ENCODE measurements at regions not wholly inside any gene's neighbourhood (a gene's known extent, or its start where the extent isn't known, plus 50 kb on each side); places are given as distances from the start of the nearest gene placed in this dataset.

DNA sequence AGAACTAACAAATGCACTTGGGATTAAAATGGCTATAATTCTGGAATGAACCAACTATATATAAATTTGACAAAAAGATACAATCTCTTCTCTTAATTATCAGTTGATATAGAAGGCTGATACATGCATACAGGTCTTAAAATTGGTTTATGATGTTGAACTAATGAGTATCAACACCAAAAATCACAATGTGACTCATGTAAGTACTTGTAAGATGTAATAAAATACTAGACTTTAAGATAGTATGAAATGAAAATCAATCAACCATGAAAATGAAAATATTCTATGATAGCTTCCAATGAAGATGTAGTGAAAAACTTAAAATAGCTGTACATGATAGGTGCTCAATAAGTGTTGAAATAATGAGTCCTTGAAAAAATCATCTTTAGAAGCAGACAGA, 116.6 kb upstream of the SOX5 start:
- no peak for DNase-seq

DNA sequence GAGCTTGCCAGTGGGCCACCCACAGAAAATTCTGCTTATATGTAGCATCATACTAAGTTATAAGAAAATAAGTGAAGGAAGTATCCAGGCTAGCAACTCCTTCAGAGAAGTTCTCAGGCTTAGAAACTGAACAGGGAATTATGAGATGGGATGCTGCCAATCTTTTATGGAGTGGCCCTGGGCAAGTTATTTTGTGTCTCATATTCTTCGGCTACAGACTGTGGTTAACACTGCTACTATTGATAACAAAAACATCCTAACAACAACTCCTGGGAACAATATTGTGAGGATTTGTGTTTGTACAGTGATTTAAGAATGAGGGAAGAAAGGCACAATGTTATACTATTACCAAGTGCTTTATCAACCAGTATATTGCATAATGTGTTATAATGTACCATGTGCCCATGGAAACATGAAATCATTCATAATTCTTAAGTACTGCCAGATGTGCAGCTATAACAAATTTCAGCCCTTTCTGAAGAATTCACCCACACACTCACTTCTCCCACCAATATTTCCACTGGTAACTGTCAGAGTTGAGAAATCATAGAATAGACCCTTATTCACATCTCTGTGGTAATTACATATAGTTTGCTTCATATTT, 113.3 kb upstream of the SOX5 start:
- DNase-seq, result no peak

DNA sequence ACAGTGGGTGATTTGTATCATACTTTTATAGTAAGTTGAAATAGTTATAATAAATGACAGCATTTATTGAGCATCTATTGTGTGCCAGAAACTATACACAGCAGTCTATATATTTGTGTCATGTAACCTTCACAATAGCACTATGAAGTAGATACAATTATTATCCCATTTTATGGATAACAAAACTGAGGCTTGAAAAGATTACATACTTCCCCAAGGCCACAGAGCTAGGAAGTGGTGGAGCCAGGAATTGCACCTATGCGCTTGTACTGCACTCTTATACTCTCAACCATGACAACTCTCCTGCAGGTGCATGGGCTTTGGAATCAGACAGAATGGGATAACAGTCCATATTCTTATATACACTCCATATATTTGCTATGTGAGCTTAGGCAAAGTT, 110.6 kb upstream of the SOX5 start:
- no peak for DNase-seq

DNA sequence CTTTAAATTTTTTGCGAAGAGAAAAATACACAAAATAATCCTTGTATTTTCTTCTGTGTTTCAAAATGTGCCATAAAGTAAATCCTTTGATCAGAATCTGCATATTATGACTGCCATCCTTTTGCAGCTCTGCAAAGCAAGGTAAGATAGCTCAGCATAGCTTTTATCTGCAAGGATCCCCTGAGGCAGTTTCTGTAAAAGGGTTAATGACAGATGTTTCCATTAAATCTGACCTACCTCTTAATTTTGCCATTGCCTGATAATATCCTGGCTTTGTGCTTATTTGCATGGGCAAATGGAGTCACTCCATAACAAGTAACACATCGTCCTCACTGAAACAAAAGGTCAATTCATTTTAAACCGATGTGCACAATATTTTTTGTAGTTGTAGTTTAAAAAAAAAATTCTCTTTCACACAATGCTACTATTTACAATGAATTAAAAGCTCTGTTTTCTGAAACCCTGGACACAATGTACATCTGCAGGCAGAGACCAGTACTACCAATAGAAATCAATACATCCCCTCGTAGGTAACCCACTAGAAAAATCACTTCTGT, 108.5 kb upstream of the SOX5 start:
- no peak for DNase-seq

DNA sequence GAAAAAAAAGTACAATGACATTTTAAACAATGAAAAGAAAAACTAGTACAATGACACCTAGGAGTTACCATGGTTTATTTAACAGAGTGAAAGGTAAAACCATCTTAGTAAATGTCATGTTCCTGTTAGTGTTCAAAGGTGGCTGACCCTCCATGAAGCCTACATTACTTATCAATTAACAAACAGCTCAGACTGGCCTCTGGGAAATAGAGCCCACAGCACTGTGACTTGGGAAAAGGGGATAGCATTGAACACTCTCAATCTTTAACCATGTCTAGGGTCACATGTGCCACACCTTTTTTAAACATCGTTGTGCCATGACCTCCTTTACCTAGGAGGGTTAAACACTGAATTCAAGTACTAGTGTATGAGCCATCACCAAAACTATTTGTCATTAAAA, 106.3 kb upstream of the SOX5 start:
- DNase-seq, result no peak

DNA sequence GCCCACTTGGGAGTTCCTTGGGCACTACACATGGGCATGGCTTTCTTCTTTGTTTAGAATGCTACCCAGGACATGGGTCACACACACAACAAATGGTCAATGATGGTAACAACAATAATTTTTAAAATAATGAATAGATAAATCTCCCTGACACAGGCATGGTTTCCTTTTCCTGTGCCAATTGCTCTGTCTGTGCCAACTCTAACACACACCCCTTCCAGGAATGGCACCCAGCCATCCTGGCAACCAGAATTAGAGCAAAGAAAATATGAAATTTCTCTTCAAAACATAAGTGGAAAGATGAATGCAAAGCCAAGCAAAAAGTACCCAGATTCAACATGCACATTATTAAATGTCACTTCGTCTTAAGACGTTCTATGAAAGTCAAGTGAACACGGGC, 104.9 kb upstream of the SOX5 start:
- no peak for DNase-seq

DNA sequence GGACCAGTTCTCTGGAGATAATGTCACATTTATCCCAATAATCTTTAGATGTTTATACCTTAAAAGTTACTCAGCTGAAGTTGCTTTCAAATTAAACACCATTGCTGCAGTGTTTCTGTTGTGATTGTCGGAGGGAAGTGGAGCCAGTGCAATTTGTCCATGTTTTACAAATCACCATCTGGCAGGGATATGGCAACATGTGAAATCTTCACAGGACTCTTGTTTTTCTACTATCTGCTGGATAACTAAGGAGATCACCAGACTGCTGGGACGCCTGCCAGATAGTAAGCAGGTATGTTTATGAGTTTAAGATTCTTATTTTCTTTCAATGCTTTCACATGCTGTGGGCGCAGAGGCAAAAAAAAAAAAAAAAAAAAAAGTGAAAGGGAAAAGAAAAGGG, 100.3 kb upstream of the SOX5 start:
- no peak for DNase-seq

DNA sequence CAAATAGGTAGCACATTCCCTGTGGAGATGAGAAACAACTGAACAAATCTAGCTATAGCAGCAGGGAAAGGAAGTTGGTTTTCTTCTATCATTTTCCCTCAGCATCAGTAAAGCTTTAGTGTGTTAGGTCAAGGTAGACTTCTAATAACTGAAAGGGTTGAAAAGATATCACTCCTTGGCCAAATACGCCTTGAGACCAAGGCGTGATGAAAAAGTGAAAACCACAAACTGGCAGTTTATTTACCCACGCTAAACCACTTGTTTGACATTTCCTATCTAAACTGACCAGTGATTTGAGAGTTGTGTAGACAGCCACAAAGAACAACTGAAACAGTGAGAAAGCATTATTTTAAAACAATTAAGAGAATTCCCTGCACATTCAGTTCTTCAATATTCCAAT, 99.6 kb upstream of the SOX5 start:
- DNase-seq, result no peak

DNA sequence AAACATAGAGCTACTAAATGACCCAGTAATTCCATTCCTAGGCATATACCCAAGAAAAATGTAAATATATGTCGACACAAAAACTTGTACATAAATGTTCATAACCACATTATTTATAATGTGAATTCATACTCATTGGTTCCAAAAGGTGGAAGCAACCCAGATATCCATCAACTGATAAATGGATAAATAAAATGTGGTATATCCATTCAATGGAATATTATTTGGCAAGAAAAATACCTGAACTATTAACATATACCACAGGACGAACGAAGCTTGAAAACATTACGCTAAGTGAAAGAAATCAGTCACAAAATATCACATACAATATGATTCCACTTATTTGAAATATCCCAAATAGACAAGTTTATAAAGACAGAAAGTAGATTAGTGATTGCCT, 99.0 kb upstream of the SOX5 start:
- DNase-seq, result no peak

DNA sequence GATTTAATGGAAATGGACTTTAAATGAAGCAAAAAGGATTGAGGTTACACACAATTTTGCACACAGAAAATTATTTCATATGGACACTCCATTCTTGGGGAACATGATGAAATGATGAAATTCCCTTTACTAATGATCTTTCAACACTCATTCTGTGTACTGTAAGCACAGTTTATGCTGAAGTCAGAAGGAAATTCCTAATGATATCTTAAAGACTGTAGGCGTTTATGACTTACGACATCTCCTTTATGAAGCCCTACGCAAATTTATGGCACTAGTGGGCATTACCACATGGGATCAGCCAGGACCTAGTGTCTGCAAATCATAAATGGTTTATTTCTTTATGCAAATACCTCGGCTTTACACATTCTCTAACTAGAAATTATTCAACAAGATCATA, 97.9 kb upstream of the SOX5 start:
- DNase-seq, result no peak

DNA sequence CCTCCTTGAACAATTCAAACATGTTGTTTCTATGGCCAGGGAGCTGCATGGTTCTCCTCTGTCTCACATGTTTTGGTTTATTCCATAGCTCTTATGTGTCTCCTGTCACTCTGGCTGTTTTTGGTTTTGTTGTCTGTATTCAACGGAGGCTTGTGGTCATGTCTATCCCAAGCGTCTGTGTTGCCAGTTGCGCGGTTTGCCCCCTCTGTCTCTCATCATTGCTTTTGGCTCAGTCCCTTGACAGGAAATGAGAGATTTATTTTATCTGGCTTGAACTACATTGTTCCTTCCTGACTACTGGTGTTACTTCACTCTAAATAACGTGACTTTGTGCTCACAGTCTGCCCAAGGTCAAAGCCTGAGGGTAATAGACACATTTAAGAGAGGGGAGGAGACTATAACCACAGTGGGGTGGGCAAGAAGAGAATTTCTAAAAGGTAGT, 96.4 kb upstream of the SOX5 start:
- no peak for DNase-seq

DNA sequence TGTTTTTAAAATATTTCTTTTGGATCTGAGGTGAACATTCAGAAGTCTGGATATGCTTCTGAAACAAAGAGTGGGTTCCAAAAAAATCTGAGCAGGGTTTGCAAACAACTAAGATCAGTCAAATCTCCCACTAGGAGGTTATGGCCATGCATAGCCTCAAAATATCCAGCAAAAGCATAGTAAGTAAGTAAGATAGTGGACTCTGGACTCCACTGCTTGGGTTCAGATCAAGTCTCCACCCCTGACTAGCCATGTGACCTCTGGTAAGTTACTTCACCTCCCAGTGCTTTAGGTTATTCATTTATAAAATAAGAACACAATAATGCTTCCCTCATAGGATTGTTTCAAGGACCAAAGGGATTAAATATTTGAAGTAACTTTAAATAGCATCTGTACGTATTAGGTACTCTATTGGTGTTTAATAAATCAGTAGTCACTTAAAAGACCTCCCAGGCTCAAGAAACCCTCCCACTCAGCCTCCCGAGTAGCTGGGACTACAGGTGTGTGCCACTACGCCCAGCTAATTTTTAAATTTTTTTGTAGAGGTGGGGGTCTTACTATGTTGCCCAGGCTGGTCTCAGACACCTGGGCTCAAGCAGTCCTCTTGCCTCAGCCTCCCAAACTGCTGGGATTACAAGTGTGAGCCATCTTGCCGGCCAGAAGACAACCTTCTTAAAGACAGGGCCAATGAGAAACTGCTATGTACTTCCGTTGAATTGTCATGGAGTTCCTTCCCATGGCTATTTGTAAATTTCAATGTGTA, 95.7 kb upstream of the SOX5 start:
- DNase-seq, result no peak

DNA sequence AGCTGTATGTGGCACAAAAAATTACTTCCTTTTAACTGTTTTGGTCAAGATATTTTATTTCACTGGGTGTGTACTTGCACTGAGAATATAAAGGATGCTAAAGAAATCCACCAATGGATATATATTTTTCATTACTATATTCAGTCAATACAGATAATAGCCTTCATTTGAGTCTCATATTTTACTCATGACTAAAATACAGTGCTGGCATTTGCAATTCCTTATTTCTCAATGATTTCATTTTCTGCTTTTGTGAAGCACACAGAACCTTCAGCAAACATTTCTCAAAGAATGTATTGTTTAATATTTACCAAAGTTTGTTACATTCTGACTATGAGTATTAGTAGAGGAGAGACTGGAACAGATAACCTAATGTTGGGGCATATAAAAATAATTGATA, 93.2 kb upstream of the SOX5 start:
- no peak for DNase-seq

DNA sequence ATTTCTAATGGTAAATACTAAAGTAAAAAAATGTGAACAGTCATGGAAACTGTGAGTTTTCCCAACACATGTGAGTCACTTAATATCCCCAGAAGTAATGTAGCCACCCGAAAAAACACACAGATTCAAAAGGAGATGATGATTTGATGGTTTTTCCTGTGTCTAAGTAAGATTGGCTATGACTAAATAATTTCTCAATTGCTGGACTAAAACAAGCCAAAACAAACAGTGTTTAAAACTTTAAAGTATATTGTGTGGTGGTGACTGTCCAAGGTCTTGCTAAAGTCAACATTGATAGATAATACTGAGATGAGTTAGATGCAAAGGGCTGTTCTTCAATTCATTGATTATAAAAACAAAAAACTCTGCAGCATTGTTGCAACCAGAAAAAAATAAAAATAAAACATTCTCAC, 89.6 kb upstream of the SOX5 start:
- DNase-seq, result no peak

DNA sequence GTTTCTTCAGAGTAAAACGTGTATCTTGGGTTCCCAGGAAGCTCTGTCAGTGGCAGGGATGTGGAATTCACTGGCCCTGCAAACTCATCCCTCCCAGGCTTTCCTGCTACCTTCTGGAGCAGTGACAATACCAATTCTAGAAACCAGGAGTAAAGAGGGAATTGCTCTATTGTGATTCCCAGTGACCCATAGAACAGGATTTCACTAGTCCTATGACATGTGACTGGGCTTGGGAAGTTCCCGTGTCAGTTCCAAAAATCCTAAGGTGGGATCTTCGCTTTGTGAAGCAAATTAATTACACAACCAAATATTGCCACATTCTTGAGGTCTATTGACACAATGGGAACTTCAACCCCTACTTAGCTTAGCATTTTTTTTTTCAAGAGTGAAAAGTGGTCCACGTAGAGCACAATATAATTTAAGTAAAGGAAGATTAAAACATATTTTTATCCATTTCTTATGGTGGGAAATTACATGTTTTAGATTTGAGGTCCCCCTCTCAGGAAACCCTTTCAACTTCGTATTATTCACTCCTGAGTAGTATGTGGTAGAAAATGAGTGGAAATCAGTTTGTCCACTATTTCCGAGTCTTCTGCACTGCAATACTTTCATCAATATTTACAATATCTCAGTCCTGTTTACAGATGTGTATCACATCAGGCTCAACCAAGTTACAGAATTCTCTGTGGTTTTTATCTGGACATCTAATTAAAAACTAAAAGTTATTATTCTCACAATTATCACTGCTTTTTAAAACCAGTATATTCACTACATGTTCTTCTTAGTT, 88.9 kb upstream of the SOX5 start:
- DNase-seq, result no peak

DNA sequence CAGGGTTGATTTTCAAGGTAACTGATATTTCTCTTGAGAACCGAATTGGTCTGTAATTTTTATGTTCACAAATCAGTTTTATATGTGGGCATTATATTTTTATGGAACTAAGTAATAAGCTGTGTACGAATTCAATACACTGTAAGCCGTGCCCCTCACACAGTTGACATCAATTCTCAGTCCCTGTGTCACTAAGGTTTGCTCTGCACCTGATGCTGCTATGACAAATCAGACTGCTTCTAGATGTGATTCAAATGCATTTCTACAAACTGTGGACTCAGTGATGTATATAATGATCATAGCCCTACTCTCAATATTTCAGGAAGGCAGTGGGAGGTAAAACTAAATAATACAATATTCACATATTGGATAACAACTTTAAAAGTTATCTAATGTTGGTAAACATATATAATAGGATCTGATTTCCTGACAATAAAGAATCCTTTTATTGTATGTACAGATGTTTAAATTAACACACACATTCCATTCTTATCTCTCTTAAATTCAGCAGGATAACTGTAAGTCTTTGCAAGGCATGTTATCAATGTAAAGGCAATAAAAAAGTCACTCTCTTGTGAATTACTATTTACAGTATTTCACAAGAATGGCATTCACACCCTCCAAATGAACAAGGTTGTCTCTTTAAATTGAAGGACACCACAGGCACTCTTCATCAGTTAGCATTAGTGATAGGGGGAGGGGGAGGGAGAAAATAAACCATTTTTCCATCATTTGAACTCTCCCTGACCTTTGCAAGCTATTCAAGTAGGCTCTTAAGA, 87.2 kb upstream of the SOX5 start:
- no peak for DNase-seq

DNA sequence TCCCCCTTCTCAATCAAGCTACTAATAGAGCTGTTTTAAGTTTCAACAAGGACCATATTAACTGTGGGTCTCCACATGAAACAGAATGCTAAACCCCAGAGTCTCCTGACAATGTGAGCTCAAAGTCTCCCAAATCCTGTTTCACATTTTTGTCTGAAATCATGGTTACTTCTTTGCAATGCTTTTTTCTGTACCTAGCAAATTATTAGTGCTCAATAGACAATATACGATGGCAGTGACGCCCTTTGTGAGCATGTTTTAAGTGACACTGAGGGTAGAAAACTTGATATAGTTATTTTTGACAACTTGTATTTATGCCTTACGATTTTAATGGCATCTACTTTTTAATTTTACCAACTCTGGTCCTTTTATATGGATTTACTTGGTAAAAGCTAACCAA, 85.4 kb upstream of the SOX5 start:
- no peak for DNase-seq

DNA sequence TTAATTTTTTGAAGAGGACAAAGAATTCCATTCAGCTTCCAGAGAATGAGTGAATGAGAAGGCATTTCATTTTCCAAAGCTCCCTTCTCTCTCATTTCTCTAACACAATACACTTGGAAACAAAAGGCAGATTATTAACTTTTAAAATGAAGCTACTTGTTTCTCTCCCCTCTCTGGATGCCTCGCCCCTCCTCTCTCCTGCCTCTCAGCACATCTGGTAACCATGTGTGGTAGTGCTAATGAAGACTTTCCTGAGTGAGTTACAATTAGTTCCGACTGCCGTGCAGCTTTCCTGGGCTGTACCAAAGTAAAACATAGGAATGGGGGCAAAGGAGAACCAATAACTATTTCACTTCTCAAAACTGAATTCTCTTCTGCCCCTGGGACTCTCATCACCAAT, 84.7 kb upstream of the SOX5 start:
- no peak for DNase-seq

DNA sequence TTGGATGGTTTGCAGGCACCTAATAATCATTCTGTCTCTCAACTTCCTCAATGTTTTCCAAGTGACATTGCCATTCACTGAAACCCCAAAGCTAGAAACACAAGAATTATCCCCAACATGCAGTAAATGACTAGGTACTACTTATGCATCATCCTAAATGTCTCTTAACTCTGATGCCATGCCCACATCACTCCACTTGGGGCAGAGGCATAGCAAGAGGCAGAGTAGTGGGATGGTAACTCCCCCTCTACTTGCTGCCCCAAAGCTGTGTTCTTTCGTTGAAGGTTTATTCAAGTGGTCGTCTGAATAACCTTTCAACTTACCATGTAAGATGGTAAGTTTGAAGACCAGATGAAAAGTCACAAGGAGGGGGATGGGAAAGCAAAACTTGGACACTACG, 77.9 kb upstream of the SOX5 start:
- DNase-seq, result no peak

DNA sequence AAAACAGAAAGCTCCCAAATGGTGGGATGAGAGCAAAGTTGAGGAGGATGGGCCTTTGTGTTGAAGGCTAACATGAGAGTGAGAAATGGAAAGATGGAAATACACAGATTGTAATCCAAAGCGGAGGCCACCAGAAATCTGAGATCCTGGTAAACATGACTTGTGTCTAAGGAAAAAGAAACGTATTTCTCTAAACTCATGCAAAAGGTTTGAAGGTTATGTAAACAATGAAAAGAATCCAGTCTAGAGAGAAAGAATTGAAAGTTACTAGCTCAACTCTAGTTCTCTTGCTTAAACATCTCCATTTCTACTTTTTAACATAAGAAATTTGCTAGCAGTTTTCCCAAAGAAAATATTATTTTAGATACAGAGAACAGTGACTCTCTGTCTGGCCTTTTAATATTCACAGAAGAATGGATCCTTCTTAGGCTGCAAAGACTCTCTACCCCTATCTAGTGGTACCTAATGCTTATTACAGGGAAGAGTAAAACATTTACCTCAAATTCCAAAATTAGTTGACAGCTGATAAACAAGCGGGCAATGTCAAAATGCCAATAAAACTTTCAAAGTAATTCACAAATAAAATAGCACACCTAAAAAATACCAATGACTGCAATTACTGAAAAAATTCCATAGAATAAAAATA, 75.8 kb upstream of the SOX5 start:
- DNase-seq, result no peak

DNA sequence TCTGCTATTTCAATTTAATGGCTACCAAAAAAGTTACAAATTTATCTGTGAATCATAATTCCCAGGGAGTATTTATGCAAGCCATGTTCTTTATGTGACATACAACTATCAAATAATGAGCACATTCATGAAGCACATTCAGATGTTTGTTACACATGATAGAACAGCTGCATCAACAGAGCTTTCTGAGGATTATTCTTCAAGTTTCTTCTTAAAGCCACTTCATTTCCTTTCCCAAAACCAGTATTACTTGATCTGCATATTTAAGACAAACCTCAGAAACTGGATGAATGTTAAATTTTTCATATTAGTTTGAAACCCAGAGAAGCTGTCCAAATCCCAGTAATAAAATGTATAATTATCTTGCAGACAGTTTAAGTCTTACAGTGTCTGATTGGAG, 73.6 kb upstream of the SOX5 start:
- DNase-seq, result no peak

DNA sequence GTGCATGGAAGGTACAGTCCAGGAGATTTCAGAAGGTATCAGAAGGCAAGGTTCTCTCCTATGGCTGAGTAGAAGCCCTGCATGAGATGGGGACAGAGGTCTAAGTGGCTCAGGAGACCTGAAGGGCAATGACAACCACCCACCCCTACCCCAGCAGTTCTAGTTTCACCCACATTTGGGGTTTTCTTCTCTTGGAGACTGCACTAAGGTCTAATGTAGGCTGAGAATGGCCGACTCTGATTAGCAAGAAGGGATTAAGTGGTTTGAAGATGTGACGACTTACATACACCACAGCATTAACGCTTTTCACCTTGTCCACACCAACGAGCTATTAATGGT, 71.7 kb upstream of the SOX5 start:
- DNase-seq, result no peak

Data from amniotic stem cell (primary cell).